H9 (cell line): ENCODE measurements at regions not wholly inside any gene's neighbourhood (a gene's known extent, or its start where the extent isn't known, plus 50 kb on each side); places are given as distances from the start of the nearest gene placed in this dataset.

Source experiments
- DNase-seq: peaks from one replicate; pipeline ENCODE4 v3.0.0-alpha.2; 2017
- H2AFZ ChIP-seq: one replicate; pipeline ENCODE4 v1.6.1; 2013; ENCODE audit warnings: mild to moderate bottlenecking, low read length, control low read depth, moderate library complexity
- H2AK5ac ChIP-seq: 2 replicates; pipeline ENCODE4 v1.6.1; 2013; ENCODE audit warnings: low read length, control low read depth, mixed read lengths; ENCODE audit not compliant: insufficient read length
- H2BK120ac ChIP-seq: one replicate; pipeline ENCODE4 v1.6.1; 2013; ENCODE audit warnings: low read depth, mild to moderate bottlenecking, low read length, control low read depth, inconsistent platforms; ENCODE audit not compliant: poor library complexity, severe bottlenecking
- H2BK12ac ChIP-seq: 2 replicates; pipeline ENCODE4 v1.6.1; 2013; ENCODE audit warnings: low read length, control low read depth, mixed read lengths, low read depth; ENCODE audit not compliant: insufficient read length
- H2BK15ac ChIP-seq: 2 replicates; pipeline ENCODE4 v1.6.1; 2013; ENCODE audit warnings: low read depth, low read length, control low read depth
- H2BK20ac ChIP-seq: one replicate; pipeline ENCODE4 v1.6.1; 2013; ENCODE audit warnings: low read depth, mild to moderate bottlenecking, low read length, control low read depth, inconsistent platforms; ENCODE audit not compliant: poor library complexity, severe bottlenecking
- H2BK5ac ChIP-seq: 2 replicates; pipeline ENCODE4 v1.6.1; 2013; ENCODE audit warnings: low read length, control low read depth, mixed read lengths; ENCODE audit not compliant: insufficient read length
- H3K14ac ChIP-seq: 2 replicates; pipeline ENCODE4 v1.6.1; 2013; ENCODE audit warnings: low read length, control low read depth; ENCODE audit not compliant: insufficient read depth
- H3K18ac ChIP-seq: 2 replicates; pipeline ENCODE4 v1.6.1; 2013; ENCODE audit warnings: low read depth, mild to moderate bottlenecking, mixed read lengths, low read length, control low read depth; ENCODE audit not compliant: insufficient read length
- H3K23ac ChIP-seq: 2 replicates; pipeline ENCODE4 v1.6.1; 2013; ENCODE audit warnings: low read length, control low read depth, mixed read lengths, low read depth; ENCODE audit not compliant: insufficient read length
- H3K23me2 ChIP-seq: 2 replicates; pipeline ENCODE4 v1.6.1; 2013; ENCODE audit warnings: low read depth, mild to moderate bottlenecking, mixed read lengths, low read length, control low read depth; ENCODE audit not compliant: insufficient read length, poor library complexity, severe bottlenecking
- H3K27ac ChIP-seq: 2 replicates; pipeline ENCODE4 v1.5.1; 2013; ENCODE audit warnings: low read length, control low read depth, mixed read lengths, low read depth; ENCODE audit not compliant: insufficient read length
- H3K27me3 ChIP-seq: 2 replicates; pipeline ENCODE4 v1.6.1; 2013; ENCODE audit warnings: low read length, control low read depth, inconsistent platforms; ENCODE audit not compliant: insufficient read depth
- H3K4ac ChIP-seq: 2 replicates; pipeline ENCODE4 v1.6.1; 2013; ENCODE audit warnings: low read depth, mild to moderate bottlenecking, control low read depth, inconsistent platforms, low read length, moderate library complexity
- H3K4me1 ChIP-seq: 2 replicates; pipeline ENCODE4 v1.6.1; 2013; ENCODE audit warnings: low read length, control low read depth, inconsistent platforms; ENCODE audit not compliant: insufficient read depth
- H3K4me2 ChIP-seq: 2 replicates; pipeline ENCODE4 v1.6.1; 2013; ENCODE audit warnings: low read length, control low read depth, mixed read lengths; ENCODE audit not compliant: insufficient read length, insufficient read depth
- H3K56ac ChIP-seq: 2 replicates; pipeline ENCODE4 v1.6.1; 2013; ENCODE audit warnings: low read depth, mild to moderate bottlenecking, mixed read lengths, low read length, control low read depth; ENCODE audit not compliant: insufficient read length
- H3K79me1 ChIP-seq: 2 replicates; pipeline ENCODE4 v1.6.1; 2013; ENCODE audit warnings: low read depth, mild to moderate bottlenecking, moderate library complexity, low read length, control low read depth, inconsistent platforms; ENCODE audit not compliant: insufficient read depth, poor library complexity, severe bottlenecking
- H3K79me2 ChIP-seq: 2 replicates; pipeline ENCODE4 v1.6.1; 2013; ENCODE audit warnings: low read length, control low read depth, inconsistent platforms; ENCODE audit not compliant: insufficient read depth
- H3K9ac ChIP-seq: 2 replicates; pipeline ENCODE4 v1.6.1; 2013; ENCODE audit warnings: low read length, control low read depth, mixed read lengths; ENCODE audit not compliant: insufficient read length; ENCODE audit errors: extremely low read depth
- H3K9me3 ChIP-seq: one replicate; pipeline ENCODE4 v1.6.1; 2013; ENCODE audit warnings: low read depth, low read length, inconsistent platforms; ENCODE audit not compliant: control insufficient read depth
- H3T11ph ChIP-seq: one replicate; pipeline ENCODE4 v1.6.1; 2013; ENCODE audit warnings: mild to moderate bottlenecking, low read length, control low read depth, inconsistent platforms
- H4K20me1 ChIP-seq: one replicate; pipeline ENCODE4 v1.6.1; 2013; ENCODE audit not compliant: control insufficient read depth, insufficient read length, insufficient read depth
- H4K5ac ChIP-seq: 2 replicates; pipeline ENCODE4 v1.6.1; 2013; ENCODE audit warnings: low read depth, mild to moderate bottlenecking, mixed read lengths, low read length, control low read depth; ENCODE audit not compliant: insufficient read length
- H4K8ac ChIP-seq: replicated peaks from 2 replicates; pipeline ENCODE4 v1.6.1; 2013; ENCODE audit warnings: low read length, control low read depth, mixed read lengths, low read depth; ENCODE audit not compliant: insufficient read length
- H4K91ac ChIP-seq: 2 replicates; pipeline ENCODE4 v1.6.1; 2013; ENCODE audit warnings: low read depth, mild to moderate bottlenecking, moderate library complexity, mixed read lengths, low read length, control low read depth; ENCODE audit not compliant: insufficient read length
- H3K27ac Mint-ChIP-seq, 3 experiments: 2 replicates in 2 of 3; 3 replicates in 1 of 3; pipeline ENCODE4 v1.8.0; 2020 to 2021; ENCODE audit warnings: mixed read lengths in 3 of 3, mild to moderate bottlenecking in 1 of 3, moderate library complexity in 1 of 3
- H3K27me3 Mint-ChIP-seq: 2 replicates; pipeline ENCODE4 v1.8.0; 2021; ENCODE audit warnings: low read depth, mild to moderate bottlenecking, moderate library complexity, mixed read lengths
- H3K36me3 Mint-ChIP-seq, 3 experiments: 2 replicates in 2 of 3; 3 replicates in 1 of 3; pipeline ENCODE4 v1.8.0; 2020 to 2021; ENCODE audit warnings: low read depth in 3 of 3, mixed read lengths in 3 of 3; ENCODE audit not compliant: insufficient read depth in 1 of 3
- H3K4me1 Mint-ChIP-seq, 2 experiments: 2 replicates each; pipeline ENCODE4 v1.8.0; 2020; ENCODE audit warnings: mixed read lengths in 2 of 2
- H3K4me3 Mint-ChIP-seq, 2 experiments: 2 replicates in 1 of 2; 3 replicates in 1 of 2; pipeline ENCODE4 v1.8.0; 2020 to 2021; ENCODE audit warnings: mild to moderate bottlenecking in 2 of 2, mixed read lengths in 2 of 2, moderate library complexity in 1 of 2
- H3K9me3 Mint-ChIP-seq, 2 experiments: 2 replicates in 1 of 2; 3 replicates in 1 of 2; pipeline ENCODE4 v1.8.0; 2020; ENCODE audit warnings: mild to moderate bottlenecking in 2 of 2, mixed read lengths in 2 of 2, moderate library complexity in 1 of 2
- CTCF ChIP-seq: fragments of 200-600 bp; sonication (generic); conservative IDR thresholded peaks from 3 replicates; pipeline ENCODE4 v1.8.0; 2021; ENCODE audit warnings: antibody characterized with exemption, mild to moderate bottlenecking
- WGBS: extraction: QIAGEN DNeasy Blood & Tissue Kit; methylation state at CpG from one replicate; pipeline ENCODE4 v1.1.7; 2013; ENCODE audit warnings: missing lambda C conversion rate, low lambda C conversion rate, mixed read lengths; ENCODE audit not compliant: insufficient read length; ENCODE audit errors: extremely low coverage; 5-methylcytosine and 5-hydroxymethylcytosine counted together

DNA sequence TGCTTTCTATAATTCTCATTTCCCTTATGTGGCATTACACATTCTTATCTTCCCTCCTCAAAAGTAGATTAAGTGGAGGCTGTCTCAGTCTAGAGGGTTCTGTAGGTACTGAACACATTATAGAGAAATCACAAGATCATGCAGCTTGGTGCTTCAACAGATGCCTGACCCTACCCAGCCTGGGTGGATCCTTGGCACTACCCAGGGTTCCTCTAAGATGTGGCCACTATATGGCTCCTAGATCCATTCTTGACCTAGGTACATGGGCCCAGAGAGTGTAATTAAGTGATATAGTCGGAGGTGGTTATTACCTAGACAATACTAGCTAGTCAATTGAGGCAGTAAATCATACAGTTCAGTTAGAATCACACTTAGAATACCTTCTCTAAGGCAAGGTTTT, 213.9 kb downstream of the AKAP7 start:
- no peaks in the 10 kb centered on the region for H3K79me1 ChIP-seq
- no peak overlapping the region for H4K8ac ChIP-seq
- no peak overlapping the region for H2BK120ac ChIP-seq
- H3K36me3 Mint-ChIP-seq: peaks cover 0 to 3% (median 0%) of the 10 kb centered on the region in 3 experiments; a peak in 1 of 7 replicates
- no peaks in the 10 kb centered on the region for H3K23me2 ChIP-seq
- no peaks in the 10 kb centered on the region for H4K20me1 ChIP-seq
- no peak overlapping the region for H4K91ac ChIP-seq
- no peak overlapping the region for H2BK15ac ChIP-seq
- no peak overlapping the region for H3K4me3 Mint-ChIP-seq
- no peaks in the 10 kb centered on the region for H3K27me3 Mint-ChIP-seq
- peaks cover 13 to 22% of the 10 kb centered on the region in 2 experiments for H3K4me1 Mint-ChIP-seq
- no peak overlapping the region for H2AFZ ChIP-seq
- no peak overlapping the region; a peak in 1 of 7 replicates for H3K27ac Mint-ChIP-seq
- H3K9me3 Mint-ChIP-seq: no peaks in the 10 kb centered on the region
- no peak overlapping the region for H3K4ac ChIP-seq
- no peaks in the 10 kb centered on the region for H3K27me3 ChIP-seq
- H2BK12ac ChIP-seq: no peak overlapping the region
- no peak for DNase-seq
- no peak overlapping the region for H4K5ac ChIP-seq
- no peak overlapping the region for H3K56ac ChIP-seq
- H3K9me3 ChIP-seq: no peaks in the 10 kb centered on the region
- H3K4me2 ChIP-seq: no peak overlapping the region
- H3K9ac ChIP-seq: no peak overlapping the region
- H3K14ac ChIP-seq: no peak overlapping the region
- no peak for TF ChIP-seq CTCF
- no peak overlapping the region for H2AK5ac ChIP-seq
- H3K27ac ChIP-seq: no peak overlapping the region
- no CpG with 5 or more reads among the region's 1 CpG for WGBS
- no peaks in the 10 kb centered on the region for H3K79me2 ChIP-seq
- no peak overlapping the region for H2BK20ac ChIP-seq
- no peak overlapping the region for H3K18ac ChIP-seq
- peaks cover 4% of the 10 kb centered on the region for H3K4me1 ChIP-seq
- no peak overlapping the region for H3T11ph ChIP-seq
- no peak overlapping the region for H2BK5ac ChIP-seq
- no peak overlapping the region for H3K23ac ChIP-seq
